ENCODE measurements at regions not wholly inside any gene's neighbourhood (a gene's known extent, or its start where the extent isn't known, plus 50 kb on each side); places are given as distances from the start of the nearest gene placed in this dataset.

GRCh38 chr1:98034505-98034904, 113.7 kb upstream of the DPYD start:
- 41% methylated on average over 2 of the region's 3 CpGs for WGBS (ENCODE audit: insufficient coverage, low coverage, low lambda C conversion rate, missing lambda C conversion rate)
- no peaks in the 10 kb centered on the region for H3K9me3 ChIP-seq
- no peak overlapping the region for H3K27ac ChIP-seq
- no peaks in the 10 kb centered on the region for H3K27me3 ChIP-seq
- DNase-seq: no peak
- intact Hi-C loops (cut with DNase I): no loop called here
- H3K36me3 ChIP-seq: no peaks in the 10 kb centered on the region
- H3K4me3 ChIP-seq: no peak overlapping the region
- ATAC-seq: no peak
- TF ChIP-seq POLR2A (IDR thresholded peaks at IDR 0.05): no peak
- TF ChIP-seq CTCF (IDR thresholded peaks at IDR 0.05): no peak
- no peaks in the 10 kb centered on the region for H3K4me1 ChIP-seq

- WGBS (ENCODE audit: insufficient coverage, low coverage, low lambda C conversion rate, missing lambda C conversion rate): 88% methylated on average over 1 of the region's 1 CpG
- DNase-seq: no peak
- Histone ChIP-seq H3K9me3 (no peaks in the 10 kb centered on the region), H3K4me1 (no peaks in the 10 kb centered on the region), H3K36me3 (no peaks in the 10 kb centered on the region), H3K4me3 (no peak overlapping the region), H3K27ac (no peak overlapping the region), H3K27me3 (no peaks in the 10 kb centered on the region)
- intact Hi-C loops (cut with DNase I): no loop called here
- ATAC-seq: no peak
- TF ChIP-seq CTCF (IDR thresholded peaks at IDR 0.05) (no peak), POLR2A (IDR thresholded peaks at IDR 0.05) (no peak)
Observed at GRCh38 chr1:98032958-98033357, 112.1 kb upstream of the DPYD start.

- H3K27me3 ChIP-seq: no peaks in the 10 kb centered on the region
- no peak overlapping the region for H3K27ac ChIP-seq
- DNase-seq (no peak), ATAC-seq (no peak)
- no peak overlapping the region for H3K4me3 ChIP-seq
- 38% methylated on average over 3 of the region's 3 CpGs for WGBS (ENCODE audit: insufficient coverage, low coverage, low lambda C conversion rate, missing lambda C conversion rate)
- no peaks in the 10 kb centered on the region for H3K36me3 ChIP-seq
- no peaks in the 10 kb centered on the region for H3K4me1 ChIP-seq
- no peak for TF ChIP-seq POLR2A (IDR thresholded peaks at IDR 0.05)
- no peak for TF ChIP-seq CTCF (IDR thresholded peaks at IDR 0.05)
- intact Hi-C loops (cut with DNase I): no loop called here
- H3K9me3 ChIP-seq: no peaks in the 10 kb centered on the region
Observed at GRCh38 chr1:98030976-98031375, 110.1 kb upstream of the DPYD start.

GRCh38 chr1:98030483-98030882, 109.6 kb upstream of the DPYD start:
- TF ChIP-seq CTCF (IDR thresholded peaks at IDR 0.05) (no peak), POLR2A (IDR thresholded peaks at IDR 0.05) (no peak)
- no peaks in the 10 kb centered on the region for H3K36me3 ChIP-seq
- intact Hi-C loops (cut with DNase I): no loop called here
- no peak overlapping the region for H3K27ac ChIP-seq
- no peak overlapping the region for H3K4me3 ChIP-seq
- no peak for ATAC-seq
- no peaks in the 10 kb centered on the region for H3K4me1 ChIP-seq
- no peaks in the 10 kb centered on the region for H3K9me3 ChIP-seq
- DNase-seq: no peak
- no peaks in the 10 kb centered on the region for H3K27me3 ChIP-seq

GRCh38 chr1:98028800-98029199, 108.0 kb upstream of the DPYD start:
- intact Hi-C loops (cut with DNase I): no loop called here
- H3K36me3 ChIP-seq: no peaks in the 10 kb centered on the region
- H3K27ac ChIP-seq: no peak overlapping the region
- TF ChIP-seq CTCF (IDR thresholded peaks at IDR 0.05) (no peak), POLR2A (IDR thresholded peaks at IDR 0.05) (no peak)
- no peak overlapping the region for H3K4me3 ChIP-seq
- H3K27me3 ChIP-seq: no peaks in the 10 kb centered on the region
- DNase-seq (no peak), ATAC-seq (no peak)
- H3K9me3 ChIP-seq: no peaks in the 10 kb centered on the region
- no peaks in the 10 kb centered on the region for H3K4me1 ChIP-seq
- 83% methylated on average over 6 of the region's 6 CpGs for WGBS (ENCODE audit: insufficient coverage, low coverage, low lambda C conversion rate, missing lambda C conversion rate)
